SK-MEL-5 (cell line): ENCODE measurements at regions not wholly inside any gene's neighbourhood (a gene's known extent, or its start where the extent isn't known, plus 50 kb on each side); places are given as distances from the start of the nearest gene placed in this dataset.
"Not testable (repeated sequence)": the region's sequence is repeated elsewhere in the genome, so short reads cannot be mapped to it uniquely, and the experiment has no call there.

ENCODE experiments used
- DNase-seq: peaks from one replicate; pipeline ENCODE4 v3.0.0-alpha.2; 2016; ENCODE audit warnings: low read depth, low spot score
- in situ Hi-C: cut with HindIII; loops from 2 replicates; pipeline ENCODE4 v1.10.0; 2016; ENCODE audit warnings: low sequenced_read_pairs, high pct_unique_total_duplicates, low pct_unique_long_range_greater_than_20kb

GRCh38 chr4:167745024-167745687, 347.2 kb upstream of the ANXA10 start:
- in situ Hi-C loops = no loop called here
- no peak for DNase-seq

- in situ Hi-C loops = no loop called here
- no peak for DNase-seq
These were observed 325.1 kb upstream of the ANXA10 start for GRCh38 chr4:167767281-167767680.

- in situ Hi-C loops = no loop called here
- no peak for DNase-seq
These were observed 317.7 kb upstream of the ANXA10 start for GRCh38 chr4:167774646-167775045.

GRCh38 chr4:167775375-167775774, 317.0 kb upstream of the ANXA10 start:
- DNase-seq = no peak
- in situ Hi-C loops = no loop called here

GRCh38 chr4:167779280-167779679, 313.1 kb upstream of the ANXA10 start:
- DNase-seq = no peak
- in situ Hi-C loops = no loop called here

GRCh38 chr4:167779864-167780263, 312.5 kb upstream of the ANXA10 start:
- no peak for DNase-seq
- in situ Hi-C loops = no loop called here

GRCh38 chr4:167784826-167785225, 307.5 kb upstream of the ANXA10 start:
- DNase-seq = no peak
- in situ Hi-C loops = no loop called here

GRCh38 chr4:167785523-167785922, 306.8 kb upstream of the ANXA10 start:
- DNase-seq = no peak
- in situ Hi-C loops = no loop called here

GRCh38 chr4:167786504-167786903, 305.8 kb upstream of the ANXA10 start:
- in situ Hi-C loops = no loop called here
- DNase-seq = no peak

GRCh38 chr4:167787231-167787630, 305.1 kb upstream of the ANXA10 start:
- in situ Hi-C loops = no loop called here

GRCh38 chr4:167802463-167803212, 289.7 kb upstream of the ANXA10 start:
- in situ Hi-C loops = no loop called here
- DNase-seq = no peak

More at GRCh38 chr4:167787231-167787630, 305.1 kb upstream of the ANXA10 start:
- DNase-seq = no peak

GRCh38 chr4:167811958-167812357, 280.4 kb upstream of the ANXA10 start:
- in situ Hi-C loops = no loop called here
- no peak for DNase-seq

GRCh38 chr4:167826281-167826680, 266.1 kb upstream of the ANXA10 start:
- in situ Hi-C loops = no loop called here
- no peak for DNase-seq

- DNase-seq = no peak
- in situ Hi-C loops = no loop called here
These were observed 260.5 kb upstream of the ANXA10 start for GRCh38 chr4:167831855-167832254.

- DNase-seq = no peak
- in situ Hi-C loops = no loop called here
These were observed 253.7 kb upstream of the ANXA10 start for GRCh38 chr4:167838686-167839085.

- in situ Hi-C loops = no loop called here
- no peak for DNase-seq
These were observed 249.8 kb upstream of the ANXA10 start for GRCh38 chr4:167842487-167842886.

- in situ Hi-C loops = no loop called here
- no peak for DNase-seq
These were observed 237.5 kb upstream of the ANXA10 start for GRCh38 chr4:167854881-167855280.

- DNase-seq, in situ Hi-C loops: not testable (repeated sequence)
These were observed 234.2 kb upstream of the ANXA10 start for GRCh38 chr4:167858127-167858526.

GRCh38 chr4:167867191-167867590, 225.1 kb upstream of the ANXA10 start:
- in situ Hi-C loops = no loop called here
- no peak for DNase-seq
